B cell (primary cell): ENCODE measurements at regions not wholly inside any gene's neighbourhood (a gene's known extent, or its start where the extent isn't known, plus 50 kb on each side); places are given as distances from the start of the nearest gene placed in this dataset.

Experiments used
- EZH2 ChIP-seq: IDR thresholded peaks from 2 replicates; pipeline ENCODE4 v1.6.1; 2012; ENCODE audit warnings: borderline replicate concordance, low read depth, mild to moderate bottlenecking, moderate library complexity, low read length; ENCODE audit not compliant: insufficient read depth, poor library complexity, severe bottlenecking
- TF ChIP-seq, protein P1 (sequence below): fragments of 200-600 bp; IDR thresholded peaks from one replicate; pipeline ENCODE4 v1.8.0; 2022; ENCODE audit warnings: antibody characterized with exemption, mild to moderate bottlenecking

DNA sequence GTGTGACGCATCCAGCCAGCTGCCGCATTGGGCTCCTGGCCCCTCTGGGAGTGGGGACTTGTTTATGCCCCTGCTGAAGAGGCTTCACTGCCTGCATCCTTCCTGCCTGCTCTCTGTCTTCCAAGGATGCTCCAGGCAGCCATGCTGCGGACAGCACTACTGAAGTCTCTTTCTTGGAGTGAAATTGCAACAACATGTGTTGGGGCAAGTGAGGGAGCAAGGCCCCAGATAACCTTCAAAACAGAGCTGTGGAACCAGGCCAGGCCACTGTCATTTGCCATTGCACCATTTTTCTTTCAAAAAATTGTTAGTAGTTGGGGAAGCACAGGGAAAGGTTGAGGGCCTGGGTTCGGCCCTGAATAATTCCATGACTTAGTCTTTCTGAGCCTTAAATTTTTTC is 169.6 kb upstream of the ADRA1B start:
- no peak for TF ChIP-seq EZH2
- TF ChIP-seq, protein P1, sequence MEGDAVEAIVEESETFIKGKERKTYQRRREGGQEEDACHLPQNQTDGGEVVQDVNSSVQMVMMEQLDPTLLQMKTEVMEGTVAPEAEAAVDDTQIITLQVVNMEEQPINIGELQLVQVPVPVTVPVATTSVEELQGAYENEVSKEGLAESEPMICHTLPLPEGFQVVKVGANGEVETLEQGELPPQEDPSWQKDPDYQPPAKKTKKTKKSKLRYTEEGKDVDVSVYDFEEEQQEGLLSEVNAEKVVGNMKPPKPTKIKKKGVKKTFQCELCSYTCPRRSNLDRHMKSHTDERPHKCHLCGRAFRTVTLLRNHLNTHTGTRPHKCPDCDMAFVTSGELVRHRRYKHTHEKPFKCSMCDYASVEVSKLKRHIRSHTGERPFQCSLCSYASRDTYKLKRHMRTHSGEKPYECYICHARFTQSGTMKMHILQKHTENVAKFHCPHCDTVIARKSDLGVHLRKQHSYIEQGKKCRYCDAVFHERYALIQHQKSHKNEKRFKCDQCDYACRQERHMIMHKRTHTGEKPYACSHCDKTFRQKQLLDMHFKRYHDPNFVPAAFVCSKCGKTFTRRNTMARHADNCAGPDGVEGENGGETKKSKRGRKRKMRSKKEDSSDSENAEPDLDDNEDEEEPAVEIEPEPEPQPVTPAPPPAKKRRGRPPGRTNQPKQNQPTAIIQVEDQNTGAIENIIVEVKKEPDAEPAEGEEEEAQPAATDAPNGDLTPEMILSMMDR = no peak
